Activated CD4-positive, alpha-beta memory T cell treated with anti-CD3 and anti-CD28 coated beads for 36 hours (primary cell): ENCODE measurements at regions not wholly inside any gene's neighbourhood (a gene's known extent, or its start where the extent isn't known, plus 50 kb on each side); places are given as distances from the start of the nearest gene placed in this dataset.
"Not testable (repeated sequence)": the region's sequence is repeated elsewhere in the genome, so short reads cannot be mapped to it uniquely, and the experiment has no call there.

Experiments
- CTCF ChIA-PET: fragments of 350-600 bp; sonication (Branson Sonifier 250); formaldehyde crosslinking; loops from one replicate; lab custom pipeline; 2021; ENCODE audit warnings: antibody characterized with exemption, inconsistent platforms; lab: Charles Lee
- POLR2A ChIA-PET: fragments of 350-600 bp; sonication (Branson Sonifier 250); formaldehyde crosslinking; loops from one replicate; lab custom pipeline; 2021; ENCODE audit warnings: antibody characterized with exemption; lab: Charles Lee
- DNase-seq: peaks from one replicate; pipeline ENCODE4 v3.0.0-alpha.2; 2020
- H3K27ac Mint-ChIP-seq: one replicate; pipeline ENCODE4 v1.8.0; 2021; ENCODE audit warnings: mixed read lengths
- H3K27me3 Mint-ChIP-seq: one replicate; pipeline ENCODE4 v1.8.0; 2021; ENCODE audit warnings: mixed read lengths
- H3K36me3 Mint-ChIP-seq: one replicate; pipeline ENCODE4 v1.8.0; 2021; ENCODE audit warnings: mixed read lengths
- H3K4me1 Mint-ChIP-seq: one replicate; pipeline ENCODE4 v1.8.0; 2021; ENCODE audit warnings: low read depth, mixed read lengths
- H3K4me3 Mint-ChIP-seq: one replicate; pipeline ENCODE4 v1.8.0; 2021; ENCODE audit warnings: mild to moderate bottlenecking, mixed read lengths
- H3K9me3 Mint-ChIP-seq: one replicate; pipeline ENCODE4 v1.8.0; 2021; ENCODE audit warnings: mixed read lengths
- intact Hi-C: fragments of 100-400 bp; cut with micrococcal nuclease; formaldehyde crosslinking; loops from one replicate; pipeline ENCODE4 v1.15.1; 2023

DNA sequence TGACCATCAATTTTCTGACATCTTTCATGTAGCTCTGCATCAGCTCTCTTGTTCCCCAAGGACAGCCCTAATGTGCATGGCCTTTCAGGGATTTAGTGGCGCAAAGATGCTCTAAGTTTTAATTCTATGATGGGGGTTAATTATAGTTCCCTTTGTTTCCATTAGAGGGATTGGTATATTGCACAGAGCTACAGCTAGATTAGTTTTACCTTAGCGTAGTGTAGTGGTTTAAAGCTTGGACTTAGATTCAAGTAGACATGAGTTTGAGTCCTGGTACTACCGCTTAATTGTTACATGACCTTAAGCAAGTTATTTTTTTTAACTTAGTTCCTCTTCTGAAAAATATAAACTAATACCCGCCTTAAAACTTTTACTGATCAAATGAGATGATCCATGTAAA is 247.8 kb upstream of the KRR1 start:
- Mint-ChIP-seq H3K36me3 (no peaks in the 10 kb centered on the region), H3K27me3 (no peaks in the 10 kb centered on the region), H3K27ac (no peak overlapping the region), H3K4me3 (no peak overlapping the region), H3K9me3 (no peaks in the 10 kb centered on the region), H3K4me1 (peaks cover 23% of the 10 kb centered on the region)
- DNase-seq: no peak
- ChIA-PET POLR2A (no interaction called here), CTCF (interaction anchor here (1.2 to 1.5 kb wide), 2 partner anchors 57 to 185 kb away, joined by 3 read pairs; no protein-coding TSS in a partner anchor)
- intact Hi-C loops: no loop called here

DNA sequence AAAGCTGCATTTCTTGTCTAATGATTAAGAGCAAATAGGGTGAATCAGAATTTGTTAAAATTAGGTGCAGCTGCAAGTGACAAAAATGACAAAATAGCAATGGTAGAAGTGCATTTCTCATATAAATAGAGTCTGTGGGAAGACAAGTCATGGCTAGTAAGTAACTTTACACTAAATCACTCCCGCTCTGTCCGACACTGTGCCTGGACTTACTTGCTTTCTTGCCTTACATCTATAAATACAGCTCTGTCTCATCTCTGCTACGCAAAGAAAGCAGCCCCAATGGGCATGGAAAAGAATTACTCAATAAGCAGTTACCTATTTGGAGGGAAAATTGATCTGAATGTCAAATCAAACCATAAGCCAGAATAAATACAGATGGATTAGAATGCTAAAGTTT is 245.4 kb upstream of the KRR1 start:
- H3K4me1 Mint-ChIP-seq: peaks cover 24% of the 10 kb centered on the region
- CTCF ChIA-PET: interaction anchor here (1.2 kb wide), 1 partner anchor 272 kb away, joined by 3 read pairs; no protein-coding TSS in a partner anchor
- POLR2A ChIA-PET: interaction anchor here (0.7 kb wide), 1 partner anchor 269 kb away, joined by 3 read pairs; no protein-coding TSS in a partner anchor

DNA sequence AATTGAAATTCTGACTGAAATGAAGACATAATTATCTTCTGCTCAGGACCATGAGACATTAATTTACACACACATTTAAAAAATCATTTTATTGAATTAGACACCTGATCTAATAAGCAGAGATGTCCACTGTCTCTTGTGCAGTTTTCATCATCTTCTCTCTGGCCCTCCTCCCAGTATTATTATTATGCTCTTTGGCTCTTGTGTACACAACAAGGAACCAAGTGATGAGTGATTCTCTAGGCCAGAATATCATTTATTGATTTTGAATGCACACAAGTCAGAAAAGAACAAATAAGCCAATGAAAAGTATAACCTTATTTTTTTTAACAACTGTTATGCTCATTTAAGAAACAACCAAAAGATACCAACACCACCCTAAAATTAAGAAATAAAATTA is 244.7 kb upstream of the KRR1 start:
- Mint-ChIP-seq H3K4me1 (peaks cover 24% of the 10 kb centered on the region), H3K27ac (no peak overlapping the region), H3K9me3 (no peaks in the 10 kb centered on the region), H3K36me3 (no peaks in the 10 kb centered on the region), H3K4me3 (no peak overlapping the region), H3K27me3 (no peaks in the 10 kb centered on the region)
- intact Hi-C loops: no loop called here
- CTCF ChIA-PET: no interaction called here
- DNase-seq: no peak
- POLR2A ChIA-PET: no interaction called here

More for the DNA sequence above, 245.4 kb upstream of the KRR1 start:
- H3K27ac Mint-ChIP-seq: no peak overlapping the region
- H3K4me3 Mint-ChIP-seq: no peak overlapping the region
- intact Hi-C loops: no loop called here
- H3K36me3 Mint-ChIP-seq: no peaks in the 10 kb centered on the region
- no peaks in the 10 kb centered on the region for H3K27me3 Mint-ChIP-seq
- no peaks in the 10 kb centered on the region for H3K9me3 Mint-ChIP-seq
- DNase-seq: no peak

DNA sequence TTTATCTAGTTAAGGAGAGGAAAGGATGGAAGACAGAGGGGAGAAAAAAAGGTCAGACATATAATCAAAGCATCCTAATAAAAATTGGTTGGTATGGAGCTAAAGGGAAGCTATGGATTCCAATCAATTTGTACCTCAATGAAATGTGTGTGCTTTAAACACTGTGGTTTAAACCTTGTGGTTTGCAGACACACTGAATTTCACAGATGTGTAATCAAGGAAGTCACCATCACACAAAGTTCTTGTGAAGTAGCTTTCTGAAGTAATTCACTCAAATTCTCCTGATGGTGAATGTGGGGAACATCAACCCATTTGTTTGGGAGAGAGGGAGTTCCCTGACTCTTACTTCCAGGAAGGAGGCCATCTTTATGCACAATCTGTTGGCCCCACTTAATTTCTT is 243.3 kb upstream of the KRR1 start:
- CTCF ChIA-PET: interaction anchor here (0.7 kb wide), 2 partner anchors 39 to 228 kb away, joined by 3 read pairs; no protein-coding TSS in a partner anchor
- H3K4me1 Mint-ChIP-seq: peaks cover 17% of the 10 kb centered on the region
- no peak overlapping the region for H3K27ac Mint-ChIP-seq
- H3K9me3 Mint-ChIP-seq: no peaks in the 10 kb centered on the region
- DNase-seq: no peak
- intact Hi-C loops: no loop called here
- no peaks in the 10 kb centered on the region for H3K27me3 Mint-ChIP-seq
- no peaks in the 10 kb centered on the region for H3K36me3 Mint-ChIP-seq
- H3K4me3 Mint-ChIP-seq: no peak overlapping the region
- POLR2A ChIA-PET: interaction anchor here (1.0 kb wide), 1 partner anchor 277 kb away, joined by 3 read pairs; the partner anchor contains the start of gene PHLDA1

DNA sequence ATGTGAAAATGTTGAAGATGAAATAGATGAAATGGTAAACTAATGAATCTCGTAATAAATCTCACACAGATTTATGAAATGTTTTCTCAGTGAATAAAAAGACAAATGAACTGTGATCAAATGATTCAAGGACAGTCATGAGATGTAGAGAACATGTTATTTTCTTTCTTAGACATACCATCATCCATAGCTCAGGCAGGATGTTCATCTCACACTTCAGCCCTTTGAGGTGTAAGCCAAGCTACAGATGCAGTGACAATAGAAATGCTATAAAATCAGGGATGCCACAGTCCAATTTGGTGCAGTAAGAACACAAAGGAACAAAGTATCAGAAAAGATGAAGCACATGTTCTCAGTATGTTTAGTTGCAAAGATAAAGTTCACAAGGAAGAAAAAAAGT is 242.7 kb upstream of the KRR1 start:
- Mint-ChIP-seq H3K4me1 (peaks cover 13% of the 10 kb centered on the region), H3K9me3 (no peaks in the 10 kb centered on the region), H3K27me3 (no peaks in the 10 kb centered on the region), H3K36me3 (no peaks in the 10 kb centered on the region), H3K4me3 (no peak overlapping the region), H3K27ac (no peak overlapping the region)
- CTCF ChIA-PET: interaction anchor here (0.7 kb wide), 1 partner anchor 228 kb away, joined by 3 read pairs; no protein-coding TSS in a partner anchor
- no peak for DNase-seq
- intact Hi-C loops: no loop called here
- POLR2A ChIA-PET: interaction anchor here (1.0 kb wide), 1 partner anchor 277 kb away, joined by 3 read pairs; the partner anchor contains the start of gene PHLDA1

DNA sequence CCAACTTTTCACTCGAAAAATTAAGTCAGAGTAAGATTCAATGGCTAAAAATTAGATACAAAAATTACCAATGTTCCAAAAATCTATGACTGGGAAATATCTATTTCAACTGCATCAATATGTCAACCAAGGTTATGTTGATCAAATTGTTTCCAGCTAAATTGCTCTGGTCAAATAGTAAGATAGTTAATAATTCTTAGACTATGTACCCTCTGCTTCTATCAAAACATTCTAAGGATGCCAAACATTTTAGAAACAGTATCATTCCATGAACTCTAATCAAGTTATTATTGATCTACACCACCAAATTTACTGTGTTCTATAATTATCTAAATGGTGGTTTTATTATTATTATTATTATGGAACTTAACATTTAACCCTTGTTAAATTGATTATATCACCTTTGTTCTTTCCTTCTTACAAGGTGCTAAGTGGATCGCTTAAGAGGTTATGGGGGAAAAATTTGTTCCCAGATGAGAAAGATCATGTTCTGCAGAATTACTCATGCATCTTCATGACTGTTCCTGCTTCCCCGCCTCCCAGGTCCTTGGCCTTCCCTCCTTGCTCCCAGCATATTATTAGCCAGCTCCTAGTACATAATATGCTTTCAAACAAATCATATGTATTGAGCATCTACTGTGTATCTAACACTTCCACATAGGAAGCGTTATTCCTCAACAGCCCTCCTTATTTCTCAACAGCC is 240.5 kb upstream of the KRR1 start:
- Mint-ChIP-seq H3K9me3 (no peaks in the 10 kb centered on the region), H3K36me3 (no peaks in the 10 kb centered on the region), H3K4me3 (no peak overlapping the region), H3K27ac (no peak overlapping the region), H3K4me1 (peaks cover 12% of the 10 kb centered on the region), H3K27me3 (no peaks in the 10 kb centered on the region)
- intact Hi-C loops: no loop called here
- ChIA-PET CTCF (no interaction called here), POLR2A (no interaction called here)
- no peak for DNase-seq

DNA sequence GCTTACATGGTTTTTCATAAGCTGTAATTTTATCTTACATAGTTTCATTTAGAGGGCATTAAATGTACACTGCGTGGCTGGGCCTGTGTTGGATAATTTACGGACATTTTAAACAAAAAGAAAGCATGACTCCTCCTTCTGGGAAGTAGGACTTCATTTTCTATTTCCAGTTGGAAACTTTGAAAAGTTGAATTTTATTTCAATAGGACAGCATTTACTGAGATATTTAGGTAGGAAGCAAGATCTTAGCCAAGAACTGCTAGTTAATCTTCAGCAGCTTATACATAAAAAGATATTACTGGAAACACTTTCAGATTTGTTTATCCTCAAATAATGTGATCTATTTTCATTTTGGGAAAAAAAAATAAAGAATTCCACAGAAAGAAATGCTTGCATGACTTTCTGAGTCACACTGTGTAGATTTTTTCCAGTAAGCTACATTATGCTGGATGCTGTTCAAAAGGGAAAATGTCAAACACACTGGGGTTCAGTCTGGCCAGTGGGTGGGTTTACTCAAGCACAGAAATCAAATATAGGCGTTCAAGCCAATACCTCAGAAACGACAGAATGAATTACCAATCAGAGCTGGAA is 239.4 kb upstream of the KRR1 start:
- Mint-ChIP-seq H3K36me3 (no peaks in the 10 kb centered on the region), H3K9me3 (no peaks in the 10 kb centered on the region), H3K4me1 (peaks cover 12% of the 10 kb centered on the region), H3K27ac (no peak overlapping the region), H3K27me3 (no peaks in the 10 kb centered on the region), H3K4me3 (no peak overlapping the region)
- ChIA-PET POLR2A (no interaction called here), CTCF (no interaction called here)
- intact Hi-C loops: no loop called here
- DNase-seq: no peak

DNA sequence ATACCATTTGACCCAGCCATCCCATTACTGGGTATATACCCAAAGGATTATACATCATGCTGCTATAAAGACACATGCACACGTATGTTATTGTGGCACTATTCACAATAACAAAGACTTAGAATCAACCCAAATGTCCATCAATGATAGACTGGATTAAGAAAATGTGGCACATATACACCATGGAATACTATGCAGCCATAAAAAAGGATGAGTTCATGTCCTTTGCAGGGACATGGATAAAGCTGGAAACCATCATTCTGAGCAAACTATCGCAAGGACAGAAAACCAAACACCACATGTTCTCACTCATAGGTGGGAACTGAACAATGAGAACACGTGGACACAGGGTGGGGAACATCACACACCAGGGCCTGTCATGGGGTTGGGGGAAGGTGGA is 237.6 kb upstream of the KRR1 start:
- H3K27me3 Mint-ChIP-seq, H3K4me1 Mint-ChIP-seq, H3K36me3 Mint-ChIP-seq, H3K27ac Mint-ChIP-seq, CTCF ChIA-PET, H3K9me3 Mint-ChIP-seq, DNase-seq, H3K4me3 Mint-ChIP-seq, intact Hi-C loops, POLR2A ChIA-PET: not testable (repeated sequence)

DNA sequence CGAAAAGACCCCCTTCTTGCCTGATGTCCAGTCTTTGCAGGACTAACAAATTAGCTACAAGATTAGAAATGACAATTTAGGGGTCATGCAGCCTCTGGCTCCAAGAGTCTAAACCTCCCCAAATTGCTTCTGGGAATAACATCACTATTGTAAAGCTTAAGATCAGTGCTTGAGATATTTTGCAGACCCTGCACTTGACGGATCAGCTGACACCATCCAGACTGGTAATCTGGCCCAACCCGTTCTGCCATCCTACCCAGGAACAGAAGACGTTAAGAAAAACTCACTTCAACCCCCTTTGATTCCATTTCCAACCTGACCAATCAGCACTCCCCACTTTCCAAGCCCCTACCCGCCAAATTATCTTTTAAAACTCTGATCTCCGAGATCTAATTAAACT is 236.7 kb upstream of the KRR1 start:
- Mint-ChIP-seq H3K27ac (no peak overlapping the region), H3K36me3 (no peaks in the 10 kb centered on the region), H3K27me3 (peaks cover 5% of the 10 kb centered on the region), H3K4me1 (no peaks in the 10 kb centered on the region), H3K9me3 (no peaks in the 10 kb centered on the region), H3K4me3 (no peak overlapping the region)
- intact Hi-C loops: no loop called here
- CTCF ChIA-PET: interaction anchor here (1.1 kb wide), 1 partner anchor 10 kb away, joined by 3 read pairs; no protein-coding TSS in a partner anchor
- POLR2A ChIA-PET: no interaction called here
- DNase-seq: no peak

DNA sequence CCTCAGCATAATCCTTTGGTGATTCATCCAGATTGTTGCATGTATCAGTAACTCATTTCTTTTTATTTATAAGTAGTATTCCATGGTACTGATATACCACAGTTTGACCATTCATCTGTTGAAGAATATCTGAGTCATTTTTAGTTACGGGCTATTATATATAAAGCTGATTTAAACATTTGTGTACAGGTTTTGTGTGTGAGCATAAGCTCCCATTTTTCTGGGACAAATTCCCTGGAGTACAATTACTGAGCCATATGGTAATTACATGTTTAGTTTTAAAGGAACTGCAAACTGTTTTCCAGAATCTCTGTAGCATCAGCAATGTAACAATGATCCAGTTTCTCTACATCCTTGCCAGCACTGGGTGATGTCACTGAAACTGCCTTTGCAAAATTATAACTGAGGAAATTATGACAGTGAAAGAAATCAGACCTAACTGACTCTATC is 236.2 kb upstream of the KRR1 start:
- DNase-seq: no peak
- Mint-ChIP-seq H3K9me3 (no peaks in the 10 kb centered on the region), H3K4me3 (no peak overlapping the region), H3K36me3 (no peaks in the 10 kb centered on the region), H3K27me3 (peaks cover 5% of the 10 kb centered on the region), H3K4me1 (no peaks in the 10 kb centered on the region), H3K27ac (no peak overlapping the region)
- CTCF ChIA-PET: interaction anchor here (1.1 kb wide), 1 partner anchor 9 kb away, joined by 3 read pairs; no protein-coding TSS in a partner anchor
- intact Hi-C loops: no loop called here
- POLR2A ChIA-PET: no interaction called here

DNA sequence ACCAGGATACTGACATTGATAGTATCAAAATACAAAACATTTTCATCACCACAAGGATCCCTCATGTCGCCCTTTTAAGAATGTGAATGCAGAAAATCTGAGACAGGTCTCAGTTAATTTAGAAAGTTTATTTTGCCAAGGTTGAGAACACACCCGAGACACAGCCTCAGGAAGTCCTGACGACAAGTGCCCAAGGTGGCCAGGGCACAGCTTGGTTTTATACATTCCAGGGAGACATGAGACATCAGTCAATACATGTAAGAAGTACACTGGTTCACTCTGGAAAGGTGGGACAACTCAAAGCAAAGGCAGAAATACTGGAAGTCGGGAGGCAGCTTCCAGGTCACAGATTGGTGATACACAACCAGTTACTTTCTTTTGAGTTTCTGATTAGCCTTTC is 235.2 kb upstream of the KRR1 start:
- Mint-ChIP-seq H3K27me3 (peaks cover 5% of the 10 kb centered on the region), H3K4me1 (no peaks in the 10 kb centered on the region), H3K27ac (no peak overlapping the region), H3K36me3 (no peaks in the 10 kb centered on the region), H3K9me3 (no peaks in the 10 kb centered on the region), H3K4me3 (no peak overlapping the region)
- intact Hi-C loops: no loop called here
- no peak for DNase-seq
- ChIA-PET CTCF (no interaction called here), POLR2A (interaction anchor here (0.6 kb wide), 1 partner anchor 300 kb away, joined by 3 read pairs; no protein-coding TSS in a partner anchor)

DNA sequence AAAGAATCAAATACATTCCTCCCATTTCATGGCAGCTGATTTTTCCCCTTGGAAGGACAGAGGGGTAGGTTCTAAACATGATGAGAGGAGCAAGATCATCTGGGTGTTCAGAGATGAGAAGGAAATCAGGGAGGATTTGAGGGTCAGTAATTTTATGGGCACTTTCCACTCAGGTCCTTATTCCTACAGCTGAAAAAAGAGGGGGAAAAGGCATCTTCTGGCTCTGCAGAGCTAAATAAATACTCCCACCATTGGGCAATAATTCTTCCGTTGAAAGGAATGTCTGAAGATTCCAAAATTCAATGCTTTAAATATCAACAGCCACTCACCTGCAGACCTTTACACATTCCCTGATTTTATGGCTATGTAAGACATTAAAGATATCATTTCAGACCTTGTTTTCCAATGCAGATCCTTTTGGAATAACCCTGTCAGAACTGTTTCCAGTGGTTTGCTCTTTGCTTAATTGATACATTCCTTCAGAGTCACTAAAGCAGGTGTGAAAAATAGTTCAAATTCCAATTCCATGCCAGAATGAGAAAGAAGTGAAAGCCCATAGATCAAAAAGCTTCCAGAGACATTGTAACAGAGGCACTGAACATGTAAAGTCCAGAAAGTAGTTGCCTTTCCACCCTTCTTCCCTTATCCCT is 233.3 kb upstream of the KRR1 start:
- no peaks in the 10 kb centered on the region for H3K36me3 Mint-ChIP-seq
- CTCF ChIA-PET: no interaction called here

More for the DNA sequence above, 233.3 kb upstream of the KRR1 start:
- intact Hi-C loops: no loop called here
- Mint-ChIP-seq H3K9me3 (no peaks in the 10 kb centered on the region), H3K27ac (no peak overlapping the region), H3K4me1 (peaks cover 4% of the 10 kb centered on the region), H3K27me3 (peaks cover 5% of the 10 kb centered on the region), H3K4me3 (no peak overlapping the region)
- no peak for DNase-seq
- POLR2A ChIA-PET: no interaction called here
